CD8-positive, alpha-beta memory T cell (primary cell): ENCODE measurements at regions not wholly inside any gene's neighbourhood (a gene's known extent, or its start where the extent isn't known, plus 50 kb on each side); places are given as distances from the start of the nearest gene placed in this dataset.
A peak's percentile ranks its signal among the peaks of the same experiment; 100 is the strongest.
"Not testable (repeated sequence)": the region's sequence is repeated elsewhere in the genome, so short reads cannot be mapped to it uniquely, and the experiment has no call there.

ENCODE experiments used
- CTCF ChIA-PET: fragments of 350-600 bp; sonication (Branson Sonifier 250); formaldehyde crosslinking; loops from one replicate; lab custom pipeline; 2021; ENCODE audit warnings: antibody characterized with exemption; lab: Charles Lee
- POLR2A ChIA-PET: fragments of 350-600 bp; sonication (Branson Sonifier 250); formaldehyde crosslinking; loops from one replicate; lab custom pipeline; 2021; ENCODE audit warnings: antibody characterized with exemption; lab: Charles Lee
- DNase-seq, 5 donors: peaks; one replicate each; pipeline versions ENCODE4 v3.0.0 to v3.0.0-alpha.2; 2020 to 2022; ENCODE audit warnings: mixed read lengths in 1 of 5
- H3K27ac ChIP-seq: one replicate; pipeline ENCODE4 v1.7.0; 2013; ENCODE audit warnings: low read depth, mild to moderate bottlenecking, low read length, moderate library complexity
- H3K27me3 ChIP-seq: 2 replicates; pipeline ENCODE4 v1.7.0; 2013; ENCODE audit warnings: low read length, mild to moderate bottlenecking; ENCODE audit not compliant: insufficient read depth, poor library complexity, severe bottlenecking
- H3K36me3 ChIP-seq: 2 replicates; pipeline ENCODE4 v1.7.0; 2013; ENCODE audit warnings: mild to moderate bottlenecking, low read length, moderate library complexity; ENCODE audit not compliant: insufficient read depth
- H3K4me1 ChIP-seq: 2 replicates; pipeline ENCODE4 v1.7.0; 2013; ENCODE audit warnings: mild to moderate bottlenecking, low read length, moderate library complexity; ENCODE audit not compliant: insufficient read depth
- H3K4me3 ChIP-seq: 2 replicates; pipeline ENCODE4 v1.7.0; 2013; ENCODE audit warnings: mild to moderate bottlenecking, low read length
- H3K9me3 ChIP-seq: 2 replicates; pipeline ENCODE4 v1.7.0; 2013; ENCODE audit warnings: mild to moderate bottlenecking, low read length
- H3K27ac Mint-ChIP-seq, 8 donors: one replicate each; pipeline ENCODE4 v1.8.0; 2020 to 2021; ENCODE audit warnings: mixed read lengths in 8 of 8, mild to moderate bottlenecking in 6 of 8, inconsistent platforms in 3 of 8, moderate library complexity in 3 of 8
- H3K27me3 Mint-ChIP-seq, 2 donors: one replicate each; pipeline ENCODE4 v1.8.0; 2020 to 2021; ENCODE audit warnings: mixed read lengths in 2 of 2, mild to moderate bottlenecking in 1 of 2, moderate library complexity in 1 of 2
- H3K36me3 Mint-ChIP-seq, 3 donors: one replicate each; pipeline ENCODE4 v1.8.0; 2020 to 2021; ENCODE audit warnings: mixed read lengths in 3 of 3, inconsistent platforms in 1 of 3, mild to moderate bottlenecking in 1 of 3
- H3K4me1 Mint-ChIP-seq, 3 donors: one replicate each; pipeline ENCODE4 v1.8.0; 2020 to 2021; ENCODE audit warnings: mixed read lengths in 3 of 3, inconsistent platforms in 1 of 3, mild to moderate bottlenecking in 1 of 3
- H3K4me3 Mint-ChIP-seq, 7 donors: one replicate each; pipeline ENCODE4 v1.8.0; 2020 to 2021; ENCODE audit warnings: mixed read lengths in 7 of 7, mild to moderate bottlenecking in 6 of 7, moderate library complexity in 4 of 7, inconsistent platforms in 2 of 7
- H3K9me3 Mint-ChIP-seq, 5 donors: one replicate each; pipeline ENCODE4 v1.8.0; 2020 to 2022; ENCODE audit warnings: mixed read lengths in 5 of 5, mild to moderate bottlenecking in 3 of 5, moderate library complexity in 2 of 5, inconsistent platforms in 1 of 5

- H3K27ac Mint-ChIP-seq, H3K9me3 ChIP-seq, H3K27me3 ChIP-seq, H3K36me3 ChIP-seq, H3K4me1 ChIP-seq, H3K36me3 Mint-ChIP-seq, H3K27ac ChIP-seq, CTCF ChIA-PET, H3K9me3 Mint-ChIP-seq, POLR2A ChIA-PET, H3K4me3 Mint-ChIP-seq, H3K27me3 Mint-ChIP-seq, H3K4me3 ChIP-seq, DNase-seq: not testable (repeated sequence)
- peaks cover 2 to 24% (median 4%) of the 10 kb centered on the region in 3 donors for H3K4me1 Mint-ChIP-seq
Observed at GRCh38 chr5:177664737-177665136, 64.8 kb downstream of the B4GALT7 start.

- DNase-seq, CTCF ChIA-PET: not testable (repeated sequence)
Observed at GRCh38 chr5:177665172-177665571, 65.2 kb downstream of the B4GALT7 start.

GRCh38 chr5:177665960-177666359, 66.0 kb downstream of the B4GALT7 start:
- DNase-seq, H3K36me3 Mint-ChIP-seq, H3K9me3 Mint-ChIP-seq, H3K27me3 Mint-ChIP-seq, H3K9me3 ChIP-seq, H3K4me3 Mint-ChIP-seq, H3K36me3 ChIP-seq, CTCF ChIA-PET, H3K27me3 ChIP-seq, H3K27ac ChIP-seq, H3K4me3 ChIP-seq, H3K4me1 ChIP-seq: not testable (repeated sequence)
- Mint-ChIP-seq H3K27ac (peak overlapping the region in 1 of 8 donors; percentile 20), H3K4me1 (peaks cover 0 to 23% (median 7%) of the 10 kb centered on the region in 3 donors)
- POLR2A ChIA-PET: interaction anchor here (0.7 kb wide), 1 partner anchor 318 kb away, joined by 7 read pairs; no protein-coding TSS in a partner anchor

More at GRCh38 chr5:177665172-177665571, 65.2 kb downstream of the B4GALT7 start:
- POLR2A ChIA-PET, H3K36me3 ChIP-seq, H3K27me3 ChIP-seq, H3K4me1 ChIP-seq, H3K27ac ChIP-seq, H3K9me3 ChIP-seq, H3K4me3 ChIP-seq, H3K27ac Mint-ChIP-seq, H3K4me3 Mint-ChIP-seq, H3K36me3 Mint-ChIP-seq, H3K9me3 Mint-ChIP-seq, H3K27me3 Mint-ChIP-seq: not testable (repeated sequence)
- peaks cover 0 to 22% (median 6%) of the 10 kb centered on the region in 3 donors for H3K4me1 Mint-ChIP-seq

- CTCF ChIA-PET, H3K9me3 ChIP-seq, H3K4me3 ChIP-seq, POLR2A ChIA-PET, H3K4me3 Mint-ChIP-seq, H3K27me3 Mint-ChIP-seq, H3K9me3 Mint-ChIP-seq, H3K36me3 ChIP-seq, H3K36me3 Mint-ChIP-seq, H3K27me3 ChIP-seq, H3K27ac ChIP-seq, H3K27ac Mint-ChIP-seq, H3K4me1 ChIP-seq: not testable (repeated sequence)
- peaks cover 0 to 11% (median 6%) of the 10 kb centered on the region in 3 donors for H3K4me1 Mint-ChIP-seq
- peak in 1 of 5 donors; percentile 11 for DNase-seq
Observed at GRCh38 chr5:177671035-177671754, 71.3 kb downstream of the B4GALT7 start.

GRCh38 chr5:177671755-177672690, 72.1 kb downstream of the B4GALT7 start:
- Mint-ChIP-seq H3K27ac (peak overlapping the region in 4 of 8 donors; percentile 9 to 84 (median 48)), H3K4me3 (peak overlapping the region in 2 of 7 donors; percentile 23 to 37), H3K4me1 (peaks cover 0 to 11% (median 6%) of the 10 kb centered on the region in 3 donors)
- H3K27me3 Mint-ChIP-seq, CTCF ChIA-PET, H3K9me3 ChIP-seq, H3K27me3 ChIP-seq, H3K36me3 ChIP-seq, H3K36me3 Mint-ChIP-seq, H3K4me1 ChIP-seq, H3K4me3 ChIP-seq, POLR2A ChIA-PET, H3K27ac ChIP-seq, H3K9me3 Mint-ChIP-seq: not testable (repeated sequence)
- peak; percentile 62 to 78 (median 63) for DNase-seq
